PC-9 (cell line): ENCODE measurements at regions not wholly inside any gene's neighbourhood (a gene's known extent, or its start where the extent isn't known, plus 50 kb on each side); places are given as distances from the start of the nearest gene placed in this dataset.

Source experiments
- BruUV-seq: library from RNA; stranded (reverse); fragments of 400-500 nt; replicated peaks from 2 replicates; lab custom pipeline; 2021; lab: Mats Ljungman, UMichigan
- CTCF ChIA-PET: fragments of 300-600 bp; sonication (Branson Sonifier 250); formaldehyde crosslinking; loops from one replicate; lab custom pipeline; 2022; ENCODE audit warnings: antibody characterized with exemption; lab: Charles Lee
- POLR2A ChIA-PET: fragments of 300-600 bp; sonication (Branson Sonifier 250); formaldehyde crosslinking; loops from one replicate; lab custom pipeline; 2022; ENCODE audit warnings: antibody characterized with exemption; ENCODE audit not compliant: unreplicated experiment; lab: Charles Lee
- DNase-seq, 2 experiments: peaks; one replicate each; pipeline versions ENCODE4 v3.0.0 to v3.0.0-alpha.2; 2015 to 2022; ENCODE audit warnings: mixed read lengths in 1 of 2
- H2AFZ ChIP-seq: fragments of 200-600 bp; sonication (generic); 2 replicates; pipeline ENCODE4 v1.8.1; 2017; ENCODE audit warnings: antibody characterized with exemption
- H3F3A ChIP-seq: fragments of 200-600 bp; sonication (generic); 2 replicates; pipeline ENCODE4 v1.8.1; 2017; ENCODE audit warnings: antibody characterized with exemption, mild to moderate bottlenecking, low read depth; ENCODE audit not compliant: insufficient read depth
- H3K27ac ChIP-seq: fragments of 200-600 bp; sonication (generic); 2 replicates; pipeline ENCODE4 v1.6.1; 2016; ENCODE audit warnings: mixed run types
- H3K27me3 ChIP-seq: fragments of 200-600 bp; sonication (generic); 2 replicates; pipeline ENCODE4 v1.6.1; 2016; ENCODE audit warnings: low read depth, mixed run types; ENCODE audit not compliant: insufficient read depth
- H3K36me3 ChIP-seq: fragments of 200-600 bp; sonication (generic); 2 replicates; pipeline ENCODE4 v1.6.1; 2016; ENCODE audit warnings: low read depth, mixed run types
- H3K4me1 ChIP-seq: fragments of 200-600 bp; sonication (generic); replicated peaks from 2 replicates; pipeline ENCODE4 v1.6.1; 2016; ENCODE audit warnings: mixed run types; ENCODE audit not compliant: insufficient read depth
- H3K4me2 ChIP-seq: fragments of 200-600 bp; sonication (generic); 2 replicates; pipeline ENCODE4 v1.6.1; 2017; ENCODE audit warnings: mixed run types
- H3K4me3 ChIP-seq: fragments of 200-600 bp; sonication (generic); 2 replicates; pipeline ENCODE4 v1.6.1; 2016; ENCODE audit warnings: mixed run types
- H3K79me2 ChIP-seq: fragments of 200-600 bp; sonication (generic); 2 replicates; pipeline ENCODE4 v1.6.1; 2017; ENCODE audit warnings: low read depth, mixed run types
- H3K9me2 ChIP-seq: fragments of 200-600 bp; sonication (generic); 2 replicates; pipeline ENCODE4 v1.8.1; 2017; ENCODE audit warnings: mild to moderate bottlenecking; ENCODE audit not compliant: insufficient read depth
- H3K9me3 ChIP-seq: fragments of 200-600 bp; sonication (generic); 2 replicates; pipeline ENCODE4 v1.8.1; 2016; ENCODE audit warnings: low read depth; ENCODE audit not compliant: insufficient read depth
- H4K20me1 ChIP-seq: fragments of 200-600 bp; sonication (generic); 2 replicates; pipeline ENCODE4 v1.8.1; 2017; ENCODE audit not compliant: insufficient read depth
- CTCF ChIP-seq: fragments of 200-600 bp; sonication (generic); conservative IDR thresholded peaks from 2 replicates; pipeline ENCODE4 v1.6.1; 2017; ENCODE audit warnings: mixed run types, antibody characterized with exemption, mild to moderate bottlenecking, moderate library complexity
- EZH2 ChIP-seq: fragments of 200-600 bp; sonication (generic); IDR thresholded peaks from 2 replicates; pipeline ENCODE4 v1.8.0; 2017; ENCODE audit warnings: antibody characterized with exemption, low read depth
- intact Hi-C: fragments of 100-400 bp; cut with micrococcal nuclease; formaldehyde crosslinking; loops from one replicate; pipeline ENCODE4 v1.10.0; 2022; ENCODE audit not compliant: unreplicated experiment

DNA sequence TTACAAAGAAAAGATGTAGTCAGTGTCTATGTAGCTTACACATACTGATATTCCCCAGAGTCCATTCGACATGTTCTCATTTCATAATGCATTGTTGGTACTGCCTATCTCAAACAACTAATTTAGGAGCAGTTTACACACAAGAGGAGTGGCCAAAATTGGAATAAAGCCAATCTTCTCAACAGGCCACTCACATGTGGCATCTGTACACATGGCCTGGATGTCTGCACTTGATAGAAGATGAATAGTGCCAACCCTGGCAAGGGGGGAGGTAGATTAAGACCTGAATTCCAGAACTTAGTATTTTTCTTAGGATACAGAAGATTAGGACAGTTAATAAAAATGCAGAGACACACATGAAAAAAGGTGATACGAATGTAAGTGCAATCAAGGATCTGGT, 125.3 kb upstream of the STARD3NL start:
- CTCF ChIA-PET = no interaction called here
- POLR2A ChIA-PET = no interaction called here
- intact Hi-C loops = no loop called here

GRCh38 chr7:38054199-38054598, 123.8 kb upstream of the STARD3NL start:
- no peak for DNase-seq
- H3F3A ChIP-seq = no peaks in the 10 kb centered on the region
- TF ChIP-seq CTCF (no peak), EZH2 (no peak)
- H3K9me3 ChIP-seq = no peaks in the 10 kb centered on the region
- H4K20me1 ChIP-seq = no peaks in the 10 kb centered on the region
- no peaks in the 10 kb centered on the region for H3K4me1 ChIP-seq
- no peaks in the 10 kb centered on the region for H3K9me2 ChIP-seq
- intact Hi-C loops = no loop called here
- CTCF ChIA-PET = no interaction called here
- peaks cover 13% of the 10 kb centered on the region for H3K27me3 ChIP-seq
- H3K4me3 ChIP-seq = no peak overlapping the region
- POLR2A ChIA-PET = no interaction called here
- H3K4me2 ChIP-seq = no peak overlapping the region
- no peaks in the 10 kb centered on the region for H3K36me3 ChIP-seq
- no peak overlapping the region for H3K27ac ChIP-seq
- no peak overlapping the region for H2AFZ ChIP-seq
- H3K79me2 ChIP-seq = no peaks in the 10 kb centered on the region
- BruUV-seq = no TSS peak

More for the DNA sequence above, 125.3 kb upstream of the STARD3NL start:
- H3K36me3 ChIP-seq = no peaks in the 10 kb centered on the region
- no peak overlapping the region for H2AFZ ChIP-seq
- no peaks in the 10 kb centered on the region for H3K4me1 ChIP-seq
- DNase-seq = no peak
- H3F3A ChIP-seq = no peaks in the 10 kb centered on the region
- no peak overlapping the region for H3K4me2 ChIP-seq
- no peak overlapping the region for H3K27ac ChIP-seq
- H3K79me2 ChIP-seq = no peaks in the 10 kb centered on the region
- no peaks in the 10 kb centered on the region for H3K9me2 ChIP-seq
- H3K9me3 ChIP-seq = no peaks in the 10 kb centered on the region; the same call in 1 of the 2 replicates
- no peak for TF ChIP-seq CTCF
- no peak for TF ChIP-seq EZH2
- BruUV-seq = no TSS peak
- no peak overlapping the region for H3K4me3 ChIP-seq
- H4K20me1 ChIP-seq = no peaks in the 10 kb centered on the region
- H3K27me3 ChIP-seq = peaks cover 8% of the 10 kb centered on the region

- ChIA-PET POLR2A (no interaction called here), CTCF (no interaction called here)
- intact Hi-C loops = no loop called here
- BruUV-seq = no TSS peak
- Histone ChIP-seq H3K36me3 (no peaks in the 10 kb centered on the region), H3K9me2 (no peaks in the 10 kb centered on the region), H3K27me3 (peaks cover 27% of the 10 kb centered on the region), H3K9me3 (no peaks in the 10 kb centered on the region), H3K4me2 (no peak overlapping the region), H3F3A (no peaks in the 10 kb centered on the region), H2AFZ (no peak overlapping the region), H3K4me1 (no peaks in the 10 kb centered on the region), H3K79me2 (no peaks in the 10 kb centered on the region), H3K27ac (no peak overlapping the region), H4K20me1 (no peaks in the 10 kb centered on the region), H3K4me3 (no peak overlapping the region)
- peak in 1 of 2 experiments; percentile 10 for DNase-seq
- no peak for TF ChIP-seq CTCF
- no peak for TF ChIP-seq EZH2
These were observed 120.2 kb upstream of the STARD3NL start for GRCh38 chr7:38057829-38058228.
